Right lobe of liver (tissue), 6 donors: ENCODE measurements at regions not wholly inside any gene's neighbourhood (a gene's known extent, or its start where the extent isn't known, plus 50 kb on each side); places are given as distances from the start of the nearest gene placed in this dataset.
A peak's percentile ranks its signal among the peaks of the same experiment; 100 is the strongest.

ENCODE experiments used
- ATAC-seq, 4 donors: fragments of 200-7000 bp; cut with Tn5 transposase; one replicate each; pipeline ENCODE4 v1.9.1; 2020; ENCODE audit warnings: mild to moderate bottlenecking in 4 of 4, moderate library complexity in 4 of 4
- DNase-seq, 3 donors: peaks; one replicate each; pipeline ENCODE4 v3.0.0-alpha.2; 2020
- H3K27ac ChIP-seq, 3 donors: fragments of 200-600 bp; one replicate each; pipeline ENCODE4 v1.8.0; 2022
- H3K27me3 ChIP-seq, 2 donors: fragments of 200-600 bp; one replicate each; pipeline ENCODE4 v1.8.0; 2022
- H3K36me3 ChIP-seq, 4 donors: fragments of 200-600 bp; sonication (generic) in 1 of 4; one replicate each; pipeline versions ENCODE4 v1.5.1 to v1.8.0; 2017 to 2022; ENCODE audit warnings: control low read depth in 1 of 4
- H3K4me1 ChIP-seq, 4 donors: fragments of 200-600 bp; sonication (generic) in 1 of 4; one replicate each; pipeline versions ENCODE4 v1.5.1 to v1.8.0; 2017 to 2022; ENCODE audit warnings: control low read depth in 1 of 4
- H3K4me3 ChIP-seq, 3 donors: fragments of 200-600 bp; one replicate each; pipeline ENCODE4 v1.8.0; 2022
- H3K9me3 ChIP-seq, 4 donors: fragments of 200-600 bp; sonication (generic) in 1 of 4; one replicate each; pipeline versions ENCODE4 v1.5.1 to v1.8.0; 2017 to 2022; ENCODE audit warnings: control low read depth in 1 of 4
- CTCF ChIP-seq, 4 donors: fragments of 200-600 bp in 3 of 4; fragments of 450-650 bp in 1 of 4; IDR thresholded peaks; one replicate each; pipeline versions ENCODE4 v1.5.1 to v1.8.0; 2016 to 2022; ENCODE audit warnings: antibody characterized with exemption in 4 of 4, mild to moderate bottlenecking in 2 of 4
- POLR2A ChIP-seq: fragments of 450-650 bp; IDR thresholded peaks from one replicate; pipeline ENCODE4 v1.6.1; 2017; ENCODE audit warnings: antibody characterized with exemption, mild to moderate bottlenecking
- WGBS: methylation state at CpG from one replicate; pipeline ENCODE4 v1.1.6; 2018; ENCODE audit warnings: low coverage, low lambda C conversion rate; ENCODE audit not compliant: insufficient coverage; ENCODE audit errors: missing lambda C conversion rate; 5-methylcytosine and 5-hydroxymethylcytosine counted together
- intact Hi-C, 2 donors: fragments of 100-400 bp; cut with DNase I; formaldehyde crosslinking; loops; one replicate each; pipeline versions ENCODE4 v1.11.2 to v1.14.1; 2022
- donor health status: DM: no; HTN: yes; CAD: no.
- donor health status: DM: no; HTN: no; CAD: no.
- donor health status: DM: no; HTN: no; CAD: no.
- donor health status: DM: no; HTN: yes; CAD: no.
- donor health status: DM: no; HTN: yes; CAD: no.

- Histone ChIP-seq H3K27me3 (no peaks in the 10 kb centered on the region), H3K9me3 (no peaks in the 10 kb centered on the region), H3K36me3 (no peaks in the 10 kb centered on the region), H3K4me1 (no peaks in the 10 kb centered on the region), H3K27ac (no peak overlapping the region), H3K4me3 (no peak overlapping the region)
- no peak for DNase-seq
- no peak for ATAC-seq
- TF ChIP-seq POLR2A (no peak), CTCF (IDR thresholded peaks at IDR 0.05) (no peak)
- 60% methylated on average over 6 of the region's 6 CpGs for WGBS
- intact Hi-C loops: no loop called here
These were observed 77.4 kb upstream of the PLCL2 start for GRCh38 chr3:16807391-16807790.

DNA sequence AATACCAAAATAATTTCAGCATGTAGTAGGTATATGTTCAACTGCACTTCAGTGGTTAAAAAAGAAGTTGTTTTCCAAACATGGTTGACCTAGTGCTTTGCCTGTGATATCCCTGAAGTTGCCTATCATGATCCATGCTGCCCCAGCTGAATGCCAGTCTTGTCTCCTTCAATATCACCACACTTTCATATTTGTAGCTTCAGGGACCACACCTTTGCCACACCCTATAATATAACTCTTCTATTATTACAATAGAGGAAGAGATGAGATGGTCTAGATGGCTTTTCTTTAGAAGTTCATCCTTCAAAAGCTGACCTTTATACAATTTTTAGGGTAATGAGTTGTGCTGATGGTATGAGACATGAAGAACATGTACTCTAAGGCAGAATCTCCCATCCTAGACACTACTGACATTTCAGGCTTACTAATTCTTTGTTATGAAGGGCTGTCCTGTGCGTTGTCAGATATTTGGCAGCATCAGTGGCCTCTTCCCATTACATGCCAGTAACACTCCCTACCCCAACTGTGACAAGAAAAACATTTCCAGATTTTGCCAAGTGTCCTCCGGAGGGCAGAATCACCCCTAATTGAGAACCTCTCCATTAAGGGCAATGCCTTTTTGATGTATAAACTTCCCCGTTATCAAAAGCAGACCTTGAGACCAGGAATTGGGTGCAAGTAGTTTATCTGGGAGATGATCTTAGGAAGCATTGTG, 76.2 kb upstream of the PLCL2 start:
- no peaks in the 10 kb centered on the region for H3K4me1 ChIP-seq
- intact Hi-C loops: no loop called here
- no peaks in the 10 kb centered on the region for H3K27me3 ChIP-seq
- ATAC-seq (peak in 1 of 4 donors; percentile 32), DNase-seq (no peak)
- H3K27ac ChIP-seq: no peak overlapping the region
- TF ChIP-seq POLR2A (no peak), CTCF (IDR thresholded peaks at IDR 0.05) (peak in 1 of 4 donors; percentile 7)
- no peak overlapping the region for H3K4me3 ChIP-seq
- H3K36me3 ChIP-seq: no peaks in the 10 kb centered on the region
- H3K9me3 ChIP-seq: no peaks in the 10 kb centered on the region
- WGBS: 35% methylated on average over 3 of the region's 3 CpGs

- 77% methylated on average over 4 of the region's 4 CpGs for WGBS
- no peaks in the 10 kb centered on the region for H3K27me3 ChIP-seq
- ATAC-seq: no peak
- no peak overlapping the region for H3K4me3 ChIP-seq
- H3K36me3 ChIP-seq: no peaks in the 10 kb centered on the region
- H3K4me1 ChIP-seq: no peaks in the 10 kb centered on the region
- no peak for TF ChIP-seq CTCF (IDR thresholded peaks at IDR 0.05)
- TF ChIP-seq POLR2A: no peak
- intact Hi-C loops: no loop called here
- no peak for DNase-seq
- H3K9me3 ChIP-seq: no peaks in the 10 kb centered on the region
- H3K27ac ChIP-seq: no peak overlapping the region
These were observed 75.3 kb upstream of the PLCL2 start for GRCh38 chr3:16809482-16809881.

DNA sequence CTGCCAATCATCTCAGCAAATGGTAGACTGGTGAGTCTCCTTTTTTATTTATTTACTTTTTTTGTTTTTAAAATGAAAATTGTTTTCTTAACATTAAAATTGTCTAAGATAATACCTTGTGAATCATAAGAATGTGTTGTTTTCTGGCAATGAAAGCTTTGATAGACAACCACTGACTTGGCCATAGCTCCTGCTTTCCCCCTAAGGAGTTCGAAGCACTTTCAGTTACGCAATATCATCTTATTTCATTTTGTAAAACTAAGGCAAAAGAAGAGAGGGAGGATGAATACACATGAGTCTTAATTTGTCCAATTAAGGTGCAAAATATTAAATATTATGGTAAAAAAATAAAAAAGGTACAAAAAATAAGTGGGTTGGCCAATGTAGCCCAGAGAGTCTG, 74.8 kb upstream of the PLCL2 start:
- TF ChIP-seq CTCF (IDR thresholded peaks at IDR 0.05) (no peak), POLR2A (no peak)
- intact Hi-C loops: no loop called here
- Histone ChIP-seq H3K36me3 (no peaks in the 10 kb centered on the region), H3K4me3 (no peak overlapping the region), H3K9me3 (no peaks in the 10 kb centered on the region), H3K4me1 (no peaks in the 10 kb centered on the region), H3K27ac (no peak overlapping the region), H3K27me3 (no peaks in the 10 kb centered on the region)
- ATAC-seq: no peak
- 78% methylated on average over 2 of the region's 2 CpGs for WGBS
- no peak for DNase-seq
